ENCODE measurements at regions not wholly inside any gene's neighbourhood (a gene's known extent, or its start where the extent isn't known, plus 50 kb on each side); places are given as distances from the start of the nearest gene placed in this dataset.

DNA sequence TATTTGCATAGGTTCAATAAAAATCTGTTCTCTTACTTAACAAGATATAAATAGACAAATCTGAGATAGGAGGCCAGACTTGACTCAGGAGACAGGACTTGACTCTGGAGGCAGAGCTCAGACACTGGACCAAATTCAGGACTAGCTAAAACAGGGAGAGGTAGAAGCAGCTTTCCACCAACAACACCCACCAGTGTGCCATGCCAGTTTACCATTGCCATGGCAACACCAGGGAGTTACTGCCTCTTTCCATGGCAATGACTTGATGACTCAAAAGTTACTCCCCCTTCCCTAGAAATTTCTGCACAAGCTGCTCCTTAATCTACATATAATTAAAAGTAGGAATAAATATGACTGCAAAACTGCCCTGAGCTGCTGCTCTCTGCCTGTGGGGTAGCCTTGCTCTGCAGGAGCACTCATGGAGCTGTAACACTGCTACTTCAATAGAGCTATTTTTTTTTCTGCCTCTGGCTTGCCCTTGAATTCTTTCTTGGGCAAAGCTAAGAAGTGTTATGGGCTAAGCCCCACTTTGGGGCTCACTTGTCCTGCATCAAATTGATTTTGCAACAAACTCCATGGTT is 473.0 kb downstream of the PLK2 start:
- CTCF ChIA-PET, result no interaction called here
- H3K27ac ChIP-seq (ENCODE audit: low read length), result no peak overlapping the region; the same call in 1 of the 2 replicates
- no peak overlapping the region for H3K4me3 ChIP-seq (ENCODE audit: low read depth in 2 of 2, low read length in 2 of 2)
- in situ Hi-C loops (cut with HindIII; ENCODE audit: low pct_unique_long_range_greater_than_20kb, low sequenced_read_pairs), result no loop called here
- peaks cover 3% of the 10 kb centered on the region for H3K4me1 ChIP-seq (ENCODE audit: control insufficient read depth, insufficient read depth, low read length)
- DNase-seq (ENCODE audit: low read depth, low spot score) (no peak), ATAC-seq (no peak)
- H3K27me3 ChIP-seq (ENCODE audit: control insufficient read depth, insufficient read depth, low read length), result no peaks in the 10 kb centered on the region
- H3K9me3 ChIP-seq (ENCODE audit: control insufficient read depth, insufficient read depth, low read depth, low read length), result no peaks in the 10 kb centered on the region
- intact Hi-C loops (cut with micrococcal nuclease; ENCODE audit: unreplicated experiment), result no loop called here
- POLR2A ChIA-PET, result interaction anchor here (0.6 kb wide), 1 partner anchor 73 kb away, joined by 5 read pairs; no protein-coding TSS in a partner anchor
- no TSS peak for BruUV-seq (replicated peaks)
- no peak for TF ChIP-seq TCF7L2 (IDR thresholded peaks at IDR 0.05; ENCODE audit: low read depth, low read length)
- TF ChIP-seq, protein P1, sequence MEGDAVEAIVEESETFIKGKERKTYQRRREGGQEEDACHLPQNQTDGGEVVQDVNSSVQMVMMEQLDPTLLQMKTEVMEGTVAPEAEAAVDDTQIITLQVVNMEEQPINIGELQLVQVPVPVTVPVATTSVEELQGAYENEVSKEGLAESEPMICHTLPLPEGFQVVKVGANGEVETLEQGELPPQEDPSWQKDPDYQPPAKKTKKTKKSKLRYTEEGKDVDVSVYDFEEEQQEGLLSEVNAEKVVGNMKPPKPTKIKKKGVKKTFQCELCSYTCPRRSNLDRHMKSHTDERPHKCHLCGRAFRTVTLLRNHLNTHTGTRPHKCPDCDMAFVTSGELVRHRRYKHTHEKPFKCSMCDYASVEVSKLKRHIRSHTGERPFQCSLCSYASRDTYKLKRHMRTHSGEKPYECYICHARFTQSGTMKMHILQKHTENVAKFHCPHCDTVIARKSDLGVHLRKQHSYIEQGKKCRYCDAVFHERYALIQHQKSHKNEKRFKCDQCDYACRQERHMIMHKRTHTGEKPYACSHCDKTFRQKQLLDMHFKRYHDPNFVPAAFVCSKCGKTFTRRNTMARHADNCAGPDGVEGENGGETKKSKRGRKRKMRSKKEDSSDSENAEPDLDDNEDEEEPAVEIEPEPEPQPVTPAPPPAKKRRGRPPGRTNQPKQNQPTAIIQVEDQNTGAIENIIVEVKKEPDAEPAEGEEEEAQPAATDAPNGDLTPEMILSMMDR (IDR thresholded peaks at IDR 0.05), result no peak
- TF ChIP-seq SIN3A (IDR thresholded peaks at IDR 0.05; ENCODE audit: borderline replicate concordance, insufficient read depth, low read depth, low read length), result no peak
- TF ChIP-seq, protein P2, sequence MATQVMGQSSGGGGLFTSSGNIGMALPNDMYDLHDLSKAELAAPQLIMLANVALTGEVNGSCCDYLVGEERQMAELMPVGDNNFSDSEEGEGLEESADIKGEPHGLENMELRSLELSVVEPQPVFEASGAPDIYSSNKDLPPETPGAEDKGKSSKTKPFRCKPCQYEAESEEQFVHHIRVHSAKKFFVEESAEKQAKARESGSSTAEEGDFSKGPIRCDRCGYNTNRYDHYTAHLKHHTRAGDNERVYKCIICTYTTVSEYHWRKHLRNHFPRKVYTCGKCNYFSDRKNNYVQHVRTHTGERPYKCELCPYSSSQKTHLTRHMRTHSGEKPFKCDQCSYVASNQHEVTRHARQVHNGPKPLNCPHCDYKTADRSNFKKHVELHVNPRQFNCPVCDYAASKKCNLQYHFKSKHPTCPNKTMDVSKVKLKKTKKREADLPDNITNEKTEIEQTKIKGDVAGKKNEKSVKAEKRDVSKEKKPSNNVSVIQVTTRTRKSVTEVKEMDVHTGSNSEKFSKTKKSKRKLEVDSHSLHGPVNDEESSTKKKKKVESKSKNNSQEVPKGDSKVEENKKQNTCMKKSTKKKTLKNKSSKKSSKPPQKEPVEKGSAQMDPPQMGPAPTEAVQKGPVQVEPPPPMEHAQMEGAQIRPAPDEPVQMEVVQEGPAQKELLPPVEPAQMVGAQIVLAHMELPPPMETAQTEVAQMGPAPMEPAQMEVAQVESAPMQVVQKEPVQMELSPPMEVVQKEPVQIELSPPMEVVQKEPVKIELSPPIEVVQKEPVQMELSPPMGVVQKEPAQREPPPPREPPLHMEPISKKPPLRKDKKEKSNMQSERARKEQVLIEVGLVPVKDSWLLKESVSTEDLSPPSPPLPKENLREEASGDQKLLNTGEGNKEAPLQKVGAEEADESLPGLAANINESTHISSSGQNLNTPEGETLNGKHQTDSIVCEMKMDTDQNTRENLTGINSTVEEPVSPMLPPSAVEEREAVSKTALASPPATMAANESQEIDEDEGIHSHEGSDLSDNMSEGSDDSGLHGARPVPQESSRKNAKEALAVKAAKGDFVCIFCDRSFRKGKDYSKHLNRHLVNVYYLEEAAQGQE (IDR thresholded peaks at IDR 0.05; ENCODE audit: insufficient read depth in 1 of 2, low read depth in 2 of 2, low read length in 1 of 2), result no peak
- TF ChIP-seq POLR2AphosphoS5 (IDR thresholded peaks at IDR 0.05; ENCODE audit: low read depth, low read length), result no peak
- H3K36me3 ChIP-seq (ENCODE audit: control insufficient read depth, insufficient read depth, low read length), result no peaks in the 10 kb centered on the region

DNA sequence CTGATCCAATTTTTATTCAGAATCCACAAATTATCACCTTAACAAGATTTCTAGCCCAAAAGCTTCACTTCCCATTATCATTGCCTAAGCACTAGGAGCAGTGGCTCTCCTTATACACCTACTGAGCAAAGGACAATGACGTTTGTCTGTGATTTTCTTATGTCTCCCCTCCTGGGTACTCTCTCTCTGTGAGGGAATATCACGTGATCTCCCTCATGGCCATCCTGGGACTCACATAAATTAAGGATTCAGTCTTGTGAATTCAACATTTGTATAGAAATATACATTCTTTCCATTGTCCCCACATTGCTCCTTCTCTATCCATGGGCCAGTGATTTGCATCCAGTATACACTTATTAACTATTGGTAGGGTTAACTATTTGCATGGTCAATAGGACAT is 476.5 kb downstream of the PLK2 start:
- intact Hi-C loops (cut with micrococcal nuclease; ENCODE audit: unreplicated experiment) (no loop called here), in situ Hi-C loops (cut with HindIII; ENCODE audit: low pct_unique_long_range_greater_than_20kb, low sequenced_read_pairs) (no loop called here)
- ATAC-seq (no peak), DNase-seq (ENCODE audit: low read depth, low spot score) (no peak)
- TF ChIP-seq POLR2AphosphoS5 (IDR thresholded peaks at IDR 0.05; ENCODE audit: low read depth, low read length) (no peak), TCF7L2 (IDR thresholded peaks at IDR 0.05; ENCODE audit: low read depth, low read length) (no peak), SIN3A (IDR thresholded peaks at IDR 0.05; ENCODE audit: borderline replicate concordance, insufficient read depth, low read depth, low read length) (no peak)
- TF ChIP-seq, protein P1 (IDR thresholded peaks at IDR 0.05), result no peak
- TF ChIP-seq, protein P2 (IDR thresholded peaks at IDR 0.05; ENCODE audit: insufficient read depth in 1 of 2, low read depth in 2 of 2, low read length in 1 of 2), result no peak
- Histone ChIP-seq H3K36me3 (ENCODE audit: control insufficient read depth, insufficient read depth, low read length) (no peaks in the 10 kb centered on the region), H3K27me3 (ENCODE audit: control insufficient read depth, insufficient read depth, low read length) (no peaks in the 10 kb centered on the region), H3K27ac (ENCODE audit: low read length) (no peak overlapping the region), H3K4me1 (ENCODE audit: control insufficient read depth, insufficient read depth, low read length) (no peaks in the 10 kb centered on the region), H3K9me3 (ENCODE audit: control insufficient read depth, insufficient read depth, low read depth, low read length) (no peaks in the 10 kb centered on the region), H3K4me3 (ENCODE audit: low read depth in 2 of 2, low read length in 2 of 2) (no peak overlapping the region)
- ChIA-PET CTCF (no interaction called here), POLR2A (no interaction called here)
- no TSS peak for BruUV-seq (replicated peaks)

Measured in Panc1 (cell line).